HepG2 (cell line): ENCODE measurements at regions not wholly inside any gene's neighbourhood (a gene's known extent, or its start where the extent isn't known, plus 50 kb on each side); places are given as distances from the start of the nearest gene placed in this dataset.
A peak's percentile ranks its signal among the peaks of the same experiment; 100 is the strongest.

Experiments
- ATRX ChIP-seq: sonication (generic); formaldehyde crosslinking; IDR thresholded peaks from 2 replicates; pipeline ENCODE4 v1.4.0; 2020; ENCODE audit warnings: missing genetic modification reagents, borderline replicate concordance
- GATAD1 ChIP-seq: IDR thresholded peaks from 2 replicates; pipeline ENCODE4 v1.6.1; 2016; ENCODE audit warnings: missing genetic modification reagents, missing compliant biosample characterization
- GPN1 ChIP-seq: sonication (generic); formaldehyde crosslinking; IDR thresholded peaks from 2 replicates; pipeline ENCODE4 v1.5.1; 2020; ENCODE audit warnings: missing genetic modification reagents, borderline replicate concordance
- KAT7 ChIP-seq: IDR thresholded peaks from 2 replicates; pipeline ENCODE4 v1.6.1; 2018; ENCODE audit warnings: borderline replicate concordance, missing compliant biosample characterization
- MED8 ChIP-seq: sonication (generic); formaldehyde crosslinking; IDR thresholded peaks from 2 replicates; pipeline ENCODE4 v1.8.1; 2023; ENCODE audit warnings: mild to moderate bottlenecking, missing genetic modification reagents; ENCODE audit not compliant: insufficient replicate concordance
- NFE2L1 ChIP-seq: sonication (generic); formaldehyde crosslinking; IDR thresholded peaks from 2 replicates; pipeline ENCODE4 v1.4.0; 2020; ENCODE audit warnings: missing genetic modification reagents, mild to moderate bottlenecking, borderline replicate concordance
- SP5 ChIP-seq: IDR thresholded peaks from 2 replicates; pipeline ENCODE4 v1.6.1; 2016; ENCODE audit warnings: low read depth, borderline replicate concordance
- SRSF4 ChIP-seq: fragments of 200-400 bp; formaldehyde crosslinking; IDR thresholded peaks from one replicate; pipeline ENCODE4 v1.6.1; 2018; ENCODE audit warnings: mild to moderate bottlenecking, low read depth, low read length, moderate library complexity; ENCODE audit not compliant: poor library complexity, severe bottlenecking
- ZFP82 ChIP-seq: sonication (generic); formaldehyde crosslinking; IDR thresholded peaks from 2 replicates; pipeline ENCODE4 v1.5.1; 2020; ENCODE audit warnings: mild to moderate bottlenecking, missing genetic modification reagents, borderline replicate concordance
- ZMYM4 ChIP-seq: sonication (generic); formaldehyde crosslinking; IDR thresholded peaks from 2 replicates; pipeline ENCODE4 v1.8.1; 2023; ENCODE audit warnings: mild to moderate bottlenecking, missing genetic modification reagents
- ZNF282 ChIP-seq: fragments of 450-650 bp; IDR thresholded peaks from 2 replicates; pipeline ENCODE4 v1.6.1; 2018; ENCODE audit not compliant: partially characterized antibody
- ZNF432 ChIP-seq: sonication (generic); formaldehyde crosslinking; IDR thresholded peaks from 2 replicates; pipeline ENCODE4 v1.5.0; 2020; ENCODE audit warnings: missing genetic modification reagents, mild to moderate bottlenecking, borderline replicate concordance
- ZNF562 ChIP-seq: sonication (generic); formaldehyde crosslinking; IDR thresholded peaks from 2 replicates; pipeline ENCODE4 v1.8.0; 2022; ENCODE audit warnings: missing genetic modification reagents, borderline replicate concordance
- ZNF709 ChIP-seq: sonication (generic); formaldehyde crosslinking; IDR thresholded peaks from 2 replicates; pipeline ENCODE4 v1.5.0; 2020; ENCODE audit warnings: mild to moderate bottlenecking, missing genetic modification reagents
- TF ChIP-seq, protein P1 (sequence below): sonication (generic); formaldehyde crosslinking; IDR thresholded peaks from 2 replicates; pipeline ENCODE4 v1.5.0; 2020; ENCODE audit warnings: mild to moderate bottlenecking, missing genetic modification reagents, borderline replicate concordance
- TF ChIP-seq, protein P2 (sequence below): sonication (generic); formaldehyde crosslinking; IDR thresholded peaks from 2 replicates; pipeline ENCODE4 v1.5.1; 2020; ENCODE audit warnings: mild to moderate bottlenecking, missing genetic modification reagents
- TF ChIP-seq, protein P3 (sequence below): sonication (generic); formaldehyde crosslinking; IDR thresholded peaks from 2 replicates; pipeline ENCODE4 v1.8.0; 2022; ENCODE audit warnings: mild to moderate bottlenecking, missing genetic modification reagents, borderline replicate concordance
- TF ChIP-seq, protein P4 (sequence below): IDR thresholded peaks from 2 replicates; pipeline ENCODE4 v1.6.1; 2012; ENCODE audit warnings: inconsistent platforms
- TF ChIP-seq, protein P5 (sequence below): sonication (generic); formaldehyde crosslinking; conservative IDR thresholded peaks from 2 replicates; pipeline ENCODE4 v1.4.0; 2020; ENCODE audit warnings: missing genetic modification reagents
- TF ChIP-seq, protein P6 (sequence below): IDR thresholded peaks from 2 replicates; pipeline ENCODE4 v1.6.1; 2016; ENCODE audit warnings: control low read depth

DNA sequence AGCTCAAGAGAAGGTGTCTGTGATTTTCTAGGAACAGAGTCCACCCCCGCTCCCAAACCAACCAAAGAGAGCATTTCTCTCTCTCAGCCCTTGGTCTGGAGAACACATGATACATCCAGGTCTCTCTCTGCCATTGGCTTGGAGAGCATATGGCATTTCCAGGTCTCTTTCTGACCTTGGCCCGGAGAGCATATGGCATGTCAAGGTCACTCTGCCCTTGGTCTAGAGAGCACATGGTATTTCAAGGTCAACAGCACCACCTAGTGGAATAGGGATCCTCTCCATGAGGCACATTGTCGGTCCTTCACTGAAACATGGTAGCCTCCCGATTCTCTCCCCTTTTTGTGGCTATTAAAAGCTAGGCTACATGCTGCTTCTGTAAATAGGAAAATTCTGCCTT lies 437.7 kb upstream of the OLFM3 start (continued):
- TF ChIP-seq, protein P1, sequence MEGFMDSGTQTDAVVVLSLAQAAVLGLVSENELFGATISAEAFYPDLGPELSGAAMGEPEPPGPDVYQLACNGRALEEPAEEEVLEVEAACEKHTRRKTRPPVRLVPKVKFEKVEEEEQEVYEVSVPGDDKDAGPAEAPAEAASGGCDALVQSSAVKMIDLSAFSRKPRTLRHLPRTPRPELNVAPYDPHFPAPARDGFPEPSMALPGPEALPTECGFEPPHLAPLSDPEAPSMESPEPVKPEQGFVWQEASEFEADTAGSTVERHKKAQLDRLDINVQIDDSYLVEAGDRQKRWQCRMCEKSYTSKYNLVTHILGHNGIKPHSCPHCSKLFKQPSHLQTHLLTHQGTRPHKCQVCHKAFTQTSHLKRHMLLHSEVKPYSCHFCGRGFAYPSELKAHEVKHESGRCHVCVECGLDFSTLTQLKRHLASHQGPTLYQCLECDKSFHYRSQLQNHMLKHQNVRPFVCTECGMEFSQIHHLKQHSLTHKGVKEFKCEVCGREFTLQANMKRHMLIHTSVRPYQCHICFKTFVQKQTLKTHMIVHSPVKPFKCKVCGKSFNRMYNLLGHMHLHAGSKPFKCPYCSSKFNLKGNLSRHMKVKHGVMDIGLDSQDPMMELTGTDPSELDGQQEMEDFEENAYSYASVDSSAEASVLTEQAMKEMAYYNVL (CRISPR knock-in tag), result no peak
- no peak for TF ChIP-seq SRSF4
- TF ChIP-seq GATAD1 (CRISPR knock-in tag), result no peak
- no peak for TF ChIP-seq KAT7 (CRISPR knock-in tag)
- no peak for TF ChIP-seq ZNF562 (CRISPR knock-in tag)
- TF ChIP-seq ZMYM4, result peak; percentile 63
- TF ChIP-seq GPN1 (CRISPR knock-in tag), result no peak
- TF ChIP-seq, protein P2, sequence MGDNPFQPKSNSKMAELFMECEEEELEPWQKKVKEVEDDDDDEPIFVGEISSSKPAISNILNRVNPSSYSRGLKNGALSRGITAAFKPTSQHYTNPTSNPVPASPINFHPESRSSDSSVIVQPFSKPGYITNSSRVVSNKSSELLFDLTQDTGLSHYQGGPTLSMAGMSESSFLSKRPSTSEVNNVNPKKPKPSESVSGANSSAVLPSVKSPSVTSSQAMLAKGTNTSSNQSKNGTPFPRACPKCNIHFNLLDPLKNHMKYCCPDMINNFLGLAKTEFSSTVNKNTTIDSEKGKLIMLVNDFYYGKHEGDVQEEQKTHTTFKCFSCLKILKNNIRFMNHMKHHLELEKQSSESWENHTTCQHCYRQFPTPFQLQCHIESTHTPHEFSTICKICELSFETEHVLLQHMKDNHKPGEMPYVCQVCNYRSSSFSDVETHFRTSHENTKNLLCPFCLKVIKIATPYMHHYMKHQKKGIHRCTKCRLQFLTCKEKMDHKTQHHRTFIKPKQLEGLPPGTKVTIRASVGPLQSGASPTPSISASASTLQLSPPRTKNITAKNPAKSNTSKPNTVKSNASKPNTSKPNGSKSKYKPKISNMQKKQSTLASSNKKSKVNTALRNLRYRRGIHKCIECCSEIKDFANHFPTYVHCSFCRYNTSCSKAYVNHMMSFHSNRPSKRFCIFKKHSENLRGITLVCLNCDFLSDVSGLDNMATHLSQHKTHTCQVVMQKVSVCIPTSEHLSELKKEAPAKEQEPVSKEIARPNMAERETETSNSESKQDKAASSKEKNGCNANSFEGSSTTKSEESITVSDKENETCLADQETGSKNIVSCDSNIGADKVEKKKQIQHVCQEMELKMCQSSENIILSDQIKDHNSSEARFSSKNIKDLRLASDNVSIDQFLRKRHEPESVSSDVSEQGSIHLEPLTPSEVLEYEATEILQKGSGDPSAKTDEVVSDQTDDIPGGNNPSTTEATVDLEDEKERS (CRISPR knock-in tag), result no peak
- no peak for TF ChIP-seq ZFP82 (CRISPR knock-in tag)
- TF ChIP-seq, protein P3, sequence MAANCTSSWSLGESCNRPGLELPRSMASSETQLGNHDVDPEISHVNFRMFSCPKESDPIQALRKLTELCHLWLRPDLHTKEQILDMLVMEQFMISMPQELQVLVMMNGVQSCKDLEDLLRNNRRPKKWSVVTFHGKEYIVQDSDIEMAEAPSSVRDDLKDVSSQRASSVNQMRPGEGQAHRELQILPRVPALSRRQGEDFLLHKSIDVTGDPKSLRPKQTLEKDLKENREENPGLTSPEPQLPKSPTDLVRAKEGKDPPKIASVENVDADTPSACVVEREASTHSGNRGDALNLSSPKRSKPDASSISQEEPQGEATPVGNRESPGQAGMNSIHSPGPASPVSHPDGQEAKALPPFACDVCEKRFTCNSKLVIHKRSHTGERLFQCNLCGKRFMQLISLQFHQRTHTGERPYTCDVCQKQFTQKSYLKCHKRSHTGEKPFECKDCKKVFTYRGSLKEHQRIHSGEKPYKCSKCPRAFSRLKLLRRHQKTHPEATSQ (CRISPR knock-in tag), result no peak
- TF ChIP-seq NFE2L1 (CRISPR knock-in tag), result no peak
- TF ChIP-seq, protein P4, sequence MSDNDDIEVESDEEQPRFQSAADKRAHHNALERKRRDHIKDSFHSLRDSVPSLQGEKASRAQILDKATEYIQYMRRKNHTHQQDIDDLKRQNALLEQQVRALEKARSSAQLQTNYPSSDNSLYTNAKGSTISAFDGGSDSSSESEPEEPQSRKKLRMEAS, result peak; percentile 20; the same call in 1 of the 2 replicates
- no peak for TF ChIP-seq ZNF432 (CRISPR knock-in tag)
- TF ChIP-seq ZNF709 (CRISPR knock-in tag), result no peak
- no peak for TF ChIP-seq MED8 (CRISPR knock-in tag)
- TF ChIP-seq, protein P5, sequence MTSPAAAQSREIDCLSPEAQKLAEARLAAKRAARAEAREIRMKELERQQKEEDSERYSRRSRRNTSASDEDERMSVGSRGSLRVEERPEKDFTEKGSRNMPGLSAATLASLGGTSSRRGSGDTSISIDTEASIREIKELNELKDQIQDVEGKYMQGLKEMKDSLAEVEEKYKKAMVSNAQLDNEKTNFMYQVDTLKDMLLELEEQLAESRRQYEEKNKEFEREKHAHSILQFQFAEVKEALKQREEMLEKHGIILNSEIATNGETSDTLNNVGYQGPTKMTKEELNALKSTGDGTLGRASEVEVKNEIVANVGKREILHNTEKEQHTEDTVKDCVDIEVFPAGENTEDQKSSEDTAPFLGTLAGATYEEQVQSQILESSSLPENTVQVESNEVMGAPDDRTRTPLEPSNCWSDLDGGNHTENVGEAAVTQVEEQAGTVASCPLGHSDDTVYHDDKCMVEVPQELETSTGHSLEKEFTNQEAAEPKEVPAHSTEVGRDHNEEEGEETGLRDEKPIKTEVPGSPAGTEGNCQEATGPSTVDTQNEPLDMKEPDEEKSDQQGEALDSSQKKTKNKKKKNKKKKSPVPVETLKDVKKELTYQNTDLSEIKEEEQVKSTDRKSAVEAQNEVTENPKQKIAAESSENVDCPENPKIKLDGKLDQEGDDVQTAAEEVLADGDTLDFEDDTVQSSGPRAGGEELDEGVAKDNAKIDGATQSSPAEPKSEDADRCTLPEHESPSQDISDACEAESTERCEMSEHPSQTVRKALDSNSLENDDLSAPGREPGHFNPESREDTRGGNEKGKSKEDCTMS (CRISPR knock-in tag), result no peak
- TF ChIP-seq, protein P6, sequence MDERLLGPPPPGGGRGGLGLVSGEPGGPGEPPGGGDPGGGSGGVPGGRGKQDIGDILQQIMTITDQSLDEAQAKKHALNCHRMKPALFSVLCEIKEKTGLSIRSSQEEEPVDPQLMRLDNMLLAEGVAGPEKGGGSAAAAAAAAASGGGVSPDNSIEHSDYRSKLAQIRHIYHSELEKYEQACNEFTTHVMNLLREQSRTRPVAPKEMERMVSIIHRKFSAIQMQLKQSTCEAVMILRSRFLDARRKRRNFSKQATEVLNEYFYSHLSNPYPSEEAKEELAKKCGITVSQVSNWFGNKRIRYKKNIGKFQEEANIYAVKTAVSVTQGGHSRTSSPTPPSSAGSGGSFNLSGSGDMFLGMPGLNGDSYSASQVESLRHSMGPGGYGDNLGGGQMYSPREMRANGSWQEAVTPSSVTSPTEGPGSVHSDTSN (CRISPR knock-in tag), result no peak
- TF ChIP-seq ATRX (CRISPR knock-in tag), result no peak
- no peak for TF ChIP-seq ZNF282
- no peak for TF ChIP-seq SP5 (CRISPR knock-in tag)
